Mucosa of descending colon (tissue), 3 donors: ENCODE measurements at regions not wholly inside any gene's neighbourhood (a gene's known extent, or its start where the extent isn't known, plus 50 kb on each side); places are given as distances from the start of the nearest gene placed in this dataset.

Source experiments
- ATAC-seq: fragments of 200-7000 bp; cut with Tn5 transposase; one replicate; pipeline ENCODE4 v1.9.1; 2020; ENCODE audit warnings: mild to moderate bottlenecking, moderate library complexity
- DNase-seq, 3 donors: peaks; one replicate each; pipeline ENCODE4 v3.0.0-alpha.2; 2020
- H3K36me3 ChIP-seq: fragments of 200-600 bp; one replicate; pipeline ENCODE4 v1.8.0; 2021; ENCODE audit warnings: low read depth, mild to moderate bottlenecking
- H3K4me1 ChIP-seq: fragments of 200-600 bp; one replicate; pipeline ENCODE4 v1.8.0; 2021; ENCODE audit warnings: low read depth, mild to moderate bottlenecking
- H3K4me3 ChIP-seq: fragments of 200-600 bp; one replicate; pipeline ENCODE4 v1.8.0; 2021; ENCODE audit warnings: mild to moderate bottlenecking
- H3K9me3 ChIP-seq: fragments of 200-600 bp; one replicate; pipeline ENCODE4 v1.8.0; 2021; ENCODE audit warnings: mild to moderate bottlenecking
- intact Hi-C, 2 donors: fragments of 100-400 bp; cut with DNase I in 1 of 2; cut with micrococcal nuclease in 1 of 2; formaldehyde crosslinking; loops; one replicate each; pipeline versions ENCODE4 v1.11.0 to v1.11.1; 2022; cut with DNase I, micrococcal nuclease
- TF ChIP-seq, protein P1 (sequence below): fragments of 200-600 bp; IDR thresholded peaks from one replicate; pipeline ENCODE4 v1.8.0; 2022; ENCODE audit warnings: antibody characterized with exemption, mild to moderate bottlenecking
- donor health status: DM: no; HTN: no; CAD: no; lungs with moderate emphysema.
- donor health status: DM: no; HTN: no; CAD: no.
- donor health status: DM: no; HTN: yes; CAD: no.

DNA sequence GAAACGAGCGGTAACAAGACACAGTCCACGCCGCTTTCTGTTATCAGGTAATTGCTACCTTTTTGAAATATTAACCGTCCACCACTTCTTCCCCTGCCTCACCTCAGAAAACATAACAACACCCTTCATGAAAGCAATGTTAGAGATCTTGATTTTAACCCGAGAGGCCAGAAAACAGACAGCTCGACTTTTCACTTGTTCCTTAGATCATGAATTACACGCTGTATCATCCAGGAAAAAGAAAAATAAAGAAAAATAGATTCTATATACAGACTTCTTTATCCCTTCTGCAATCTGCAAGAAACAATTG lies 957.1 kb upstream of the SOX9 start:
- TF ChIP-seq, protein P1, sequence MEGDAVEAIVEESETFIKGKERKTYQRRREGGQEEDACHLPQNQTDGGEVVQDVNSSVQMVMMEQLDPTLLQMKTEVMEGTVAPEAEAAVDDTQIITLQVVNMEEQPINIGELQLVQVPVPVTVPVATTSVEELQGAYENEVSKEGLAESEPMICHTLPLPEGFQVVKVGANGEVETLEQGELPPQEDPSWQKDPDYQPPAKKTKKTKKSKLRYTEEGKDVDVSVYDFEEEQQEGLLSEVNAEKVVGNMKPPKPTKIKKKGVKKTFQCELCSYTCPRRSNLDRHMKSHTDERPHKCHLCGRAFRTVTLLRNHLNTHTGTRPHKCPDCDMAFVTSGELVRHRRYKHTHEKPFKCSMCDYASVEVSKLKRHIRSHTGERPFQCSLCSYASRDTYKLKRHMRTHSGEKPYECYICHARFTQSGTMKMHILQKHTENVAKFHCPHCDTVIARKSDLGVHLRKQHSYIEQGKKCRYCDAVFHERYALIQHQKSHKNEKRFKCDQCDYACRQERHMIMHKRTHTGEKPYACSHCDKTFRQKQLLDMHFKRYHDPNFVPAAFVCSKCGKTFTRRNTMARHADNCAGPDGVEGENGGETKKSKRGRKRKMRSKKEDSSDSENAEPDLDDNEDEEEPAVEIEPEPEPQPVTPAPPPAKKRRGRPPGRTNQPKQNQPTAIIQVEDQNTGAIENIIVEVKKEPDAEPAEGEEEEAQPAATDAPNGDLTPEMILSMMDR = no peak
- no peak for ATAC-seq
- Histone ChIP-seq H3K4me3 (no peak overlapping the region), H3K36me3 (no peaks in the 10 kb centered on the region), H3K4me1 (peaks cover 5% of the 10 kb centered on the region), H3K9me3 (no peaks in the 10 kb centered on the region)
- DNase-seq = no peak
- intact Hi-C loops = no loop called here

GRCh38 chr17:71164561-71164960 lies 956.3 kb upstream of the SOX9 start:
- intact Hi-C loops = no loop called here
- no peak overlapping the region for H3K4me3 ChIP-seq
- H3K9me3 ChIP-seq = no peaks in the 10 kb centered on the region
- no peaks in the 10 kb centered on the region for H3K36me3 ChIP-seq
- ATAC-seq (no peak), DNase-seq (no peak)
- TF ChIP-seq, protein P1 = no peak
- H3K4me1 ChIP-seq = peaks cover 5% of the 10 kb centered on the region

- H3K36me3 ChIP-seq = no peaks in the 10 kb centered on the region
- peaks cover 5% of the 10 kb centered on the region for H3K4me1 ChIP-seq
- intact Hi-C loops = no loop called here
- no peak overlapping the region for H3K4me3 ChIP-seq
- ATAC-seq (no peak), DNase-seq (no peak)
- TF ChIP-seq, protein P1 = no peak
- H3K9me3 ChIP-seq = no peaks in the 10 kb centered on the region
Observed at GRCh38 chr17:71166311-71166710, 954.5 kb upstream of the SOX9 start.

DNA sequence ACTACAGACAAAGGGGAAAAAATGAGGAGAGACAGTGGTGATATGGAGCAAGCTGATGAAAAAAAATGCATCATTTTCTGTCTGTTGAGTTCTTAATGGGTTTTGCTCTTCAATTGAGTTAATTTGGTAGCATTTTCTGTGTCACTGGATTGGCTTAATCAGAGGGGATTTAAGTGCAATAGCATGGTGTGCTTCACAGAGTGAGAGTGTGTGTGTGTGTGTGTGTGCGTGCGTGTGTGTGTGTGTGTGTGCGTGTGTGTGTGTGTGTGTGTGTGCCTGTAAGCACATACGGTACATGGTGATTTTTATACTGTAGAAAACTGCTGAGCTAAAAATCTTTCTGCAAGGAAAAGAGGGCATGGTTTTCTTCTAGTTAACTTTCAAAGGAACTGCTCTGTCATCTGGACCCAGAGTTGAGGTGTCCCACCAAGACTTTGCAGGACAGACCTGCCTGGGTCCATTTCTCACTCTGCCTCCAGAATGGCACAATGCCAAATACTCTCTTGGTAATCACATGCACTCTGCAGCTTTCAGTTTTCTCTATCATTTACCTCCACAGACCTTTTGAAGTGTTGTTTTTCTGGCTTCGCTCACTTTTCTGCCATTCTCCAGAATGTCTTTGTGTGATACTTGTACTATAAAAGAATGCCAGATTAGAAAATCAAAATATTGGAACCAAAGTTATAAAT lies 952.6 kb upstream of the SOX9 start:
- intact Hi-C loops = no loop called here
- no peak for DNase-seq
- TF ChIP-seq, protein P1 = no peak

DNA sequence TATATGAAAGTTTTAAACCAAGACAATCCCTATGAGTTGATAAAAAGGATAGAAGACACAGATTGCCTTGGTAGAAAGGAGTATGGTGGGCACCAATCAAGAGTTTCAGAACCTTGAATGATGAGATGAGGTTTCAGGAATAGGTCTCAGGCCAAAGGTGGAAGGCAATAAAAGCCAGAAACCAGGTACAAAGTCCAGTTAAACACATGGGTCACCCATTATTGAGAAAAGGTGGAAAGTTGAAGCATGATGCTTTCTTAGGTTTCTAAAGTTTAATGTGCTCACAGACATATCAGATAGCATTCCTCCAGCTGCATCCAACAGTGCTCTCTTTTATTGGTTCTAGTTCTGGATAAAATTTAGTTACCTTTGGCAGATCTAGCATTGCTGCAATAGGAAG lies 950.8 kb upstream of the SOX9 start:
- no peak for DNase-seq
- Histone ChIP-seq H3K4me3 (no peak overlapping the region), H3K36me3 (no peaks in the 10 kb centered on the region), H3K9me3 (no peaks in the 10 kb centered on the region), H3K4me1 (no peaks in the 10 kb centered on the region)
- ATAC-seq = no peak
- TF ChIP-seq, protein P1 = no peak
- intact Hi-C loops = no loop called here

More for the DNA sequence above, 952.6 kb upstream of the SOX9 start:
- Histone ChIP-seq H3K36me3 (no peaks in the 10 kb centered on the region), H3K4me3 (no peak overlapping the region), H3K4me1 (peaks cover 5% of the 10 kb centered on the region), H3K9me3 (no peaks in the 10 kb centered on the region)
- ATAC-seq = no peak

DNA sequence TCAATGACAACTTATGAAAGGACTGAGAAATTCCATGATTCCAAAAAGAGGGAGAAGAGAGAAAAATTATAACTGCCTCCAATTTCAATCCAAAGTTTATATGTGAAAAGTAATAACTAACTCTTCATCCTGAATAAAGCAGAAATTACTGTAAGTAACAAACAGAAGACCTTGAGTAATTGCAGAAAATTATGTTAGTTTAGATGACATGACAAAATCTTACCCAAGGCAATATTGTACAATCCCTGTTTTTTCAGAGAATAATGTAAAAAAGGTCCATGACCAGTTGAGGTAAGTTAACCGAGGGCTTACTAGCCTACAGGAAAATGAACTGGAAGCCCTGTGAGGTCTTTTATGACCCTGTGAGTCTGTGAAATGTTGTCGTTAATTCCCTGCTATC lies 949.5 kb upstream of the SOX9 start:
- Histone ChIP-seq H3K4me1 (no peaks in the 10 kb centered on the region), H3K4me3 (no peak overlapping the region), H3K9me3 (no peaks in the 10 kb centered on the region), H3K36me3 (no peaks in the 10 kb centered on the region)
- TF ChIP-seq, protein P1 = no peak
- intact Hi-C loops = no loop called here
- no peak for DNase-seq
- no peak for ATAC-seq
